ENCODE measurements at regions not wholly inside any gene's neighbourhood (a gene's known extent, or its start where the extent isn't known, plus 50 kb on each side); places are given as distances from the start of the nearest gene placed in this dataset.
A peak's percentile ranks its signal among the peaks of the same experiment; 100 is the strongest.

DNA sequence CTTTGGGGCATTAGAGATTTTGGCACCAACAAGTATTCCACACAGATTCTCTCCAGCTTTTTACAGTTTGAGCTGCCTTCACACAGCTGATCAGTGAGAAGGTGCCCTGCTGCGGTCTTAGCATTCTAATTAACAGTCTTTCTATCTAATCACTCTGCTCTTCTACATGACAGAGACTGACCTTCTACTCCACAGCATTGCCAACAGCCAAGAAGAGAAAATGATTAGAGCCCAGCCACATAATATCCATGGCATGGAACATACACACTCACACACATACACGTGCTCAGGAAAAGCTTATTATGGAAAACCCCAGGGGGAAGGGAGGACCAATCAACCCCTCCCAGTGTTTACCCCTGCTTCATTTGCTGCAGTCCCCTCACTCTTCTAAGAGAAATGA is 76.1 kb upstream of the PPP2R3A start:
- in situ Hi-C loops (cut with MboI; ENCODE audit: low pct_ligation_motif_present in 1 of 4, low pct_unique_long_range_greater_than_20kb in 1 of 4, low sequenced_read_pairs in 3 of 4) = loop anchor here (25.0 kb wide), 2 partner anchors 1102 to 1277 kb away; partner anchors contain the start of gene EPHB1 (in 3 of the 4)
- no peaks in the 10 kb centered on the region for H3K9me3 ChIP-seq
- H3K4me1 ChIP-seq = no peaks in the 10 kb centered on the region
- 60 to 75% methylated on average over 2 of the region's 2 CpGs for WGBS, 2 donors (ENCODE audit: low coverage in 1 of 2)
- H3K27ac ChIP-seq = no peak overlapping the region
- H3K4me3 ChIP-seq = no peak overlapping the region
- intact Hi-C loops (cut with DNase I; ENCODE audit: low total_unique reads) = no loop called here
- TF ChIP-seq, protein P1, sequence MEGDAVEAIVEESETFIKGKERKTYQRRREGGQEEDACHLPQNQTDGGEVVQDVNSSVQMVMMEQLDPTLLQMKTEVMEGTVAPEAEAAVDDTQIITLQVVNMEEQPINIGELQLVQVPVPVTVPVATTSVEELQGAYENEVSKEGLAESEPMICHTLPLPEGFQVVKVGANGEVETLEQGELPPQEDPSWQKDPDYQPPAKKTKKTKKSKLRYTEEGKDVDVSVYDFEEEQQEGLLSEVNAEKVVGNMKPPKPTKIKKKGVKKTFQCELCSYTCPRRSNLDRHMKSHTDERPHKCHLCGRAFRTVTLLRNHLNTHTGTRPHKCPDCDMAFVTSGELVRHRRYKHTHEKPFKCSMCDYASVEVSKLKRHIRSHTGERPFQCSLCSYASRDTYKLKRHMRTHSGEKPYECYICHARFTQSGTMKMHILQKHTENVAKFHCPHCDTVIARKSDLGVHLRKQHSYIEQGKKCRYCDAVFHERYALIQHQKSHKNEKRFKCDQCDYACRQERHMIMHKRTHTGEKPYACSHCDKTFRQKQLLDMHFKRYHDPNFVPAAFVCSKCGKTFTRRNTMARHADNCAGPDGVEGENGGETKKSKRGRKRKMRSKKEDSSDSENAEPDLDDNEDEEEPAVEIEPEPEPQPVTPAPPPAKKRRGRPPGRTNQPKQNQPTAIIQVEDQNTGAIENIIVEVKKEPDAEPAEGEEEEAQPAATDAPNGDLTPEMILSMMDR (IDR thresholded peaks at IDR 0.05) = no peak
- TF ChIP-seq POLR2AphosphoS5 (IDR thresholded peaks at IDR 0.05) = no peak
- TF ChIP-seq POLR2A (IDR thresholded peaks at IDR 0.05) = no peak
- no peak for TF ChIP-seq EP300 (IDR thresholded peaks at IDR 0.05; ENCODE audit: low read depth)
- H3K36me3 ChIP-seq = no peaks in the 10 kb centered on the region
- no peaks in the 10 kb centered on the region for H3K27me3 ChIP-seq
- DNase-seq = no peak

DNA sequence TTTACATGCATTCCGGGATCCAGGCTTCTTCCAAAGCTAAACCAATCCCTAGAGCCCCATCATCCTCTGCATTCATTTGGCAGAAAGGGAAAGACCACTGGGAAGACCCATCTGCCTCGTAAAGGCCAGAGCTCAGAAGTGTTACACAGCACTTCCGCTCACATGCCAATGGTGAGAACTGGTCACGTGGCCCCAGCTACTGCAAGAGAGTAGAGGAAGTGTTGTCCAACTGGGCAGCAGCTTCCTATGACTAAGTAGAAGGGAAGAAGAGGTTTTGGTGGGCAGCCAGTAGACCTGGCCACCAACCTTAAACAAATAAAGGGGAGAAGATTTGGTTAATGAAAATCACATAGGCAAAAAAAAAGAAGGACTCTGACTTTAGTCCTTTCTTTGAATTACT is 74.4 kb upstream of the PPP2R3A start:
- Histone ChIP-seq H3K4me1 (no peaks in the 10 kb centered on the region), H3K36me3 (no peaks in the 10 kb centered on the region), H3K27me3 (no peaks in the 10 kb centered on the region), H3K27ac (no peak overlapping the region), H3K4me3 (no peak overlapping the region), H3K9me3 (no peaks in the 10 kb centered on the region)
- no peak for TF ChIP-seq POLR2A (IDR thresholded peaks at IDR 0.05)
- no peak for TF ChIP-seq POLR2AphosphoS5 (IDR thresholded peaks at IDR 0.05)
- TF ChIP-seq, protein P1 (IDR thresholded peaks at IDR 0.05) = no peak
- TF ChIP-seq EP300 (IDR thresholded peaks at IDR 0.05; ENCODE audit: low read depth) = no peak
- in situ Hi-C loops (cut with MboI; ENCODE audit: low pct_ligation_motif_present in 1 of 4, low pct_unique_long_range_greater_than_20kb in 1 of 4, low sequenced_read_pairs in 3 of 4) (loop anchor here (10.0 to 25.0 kb wide), 3 partner anchors 1104 to 1296 kb away; partner anchors contain the start of gene EPHB1 (in 3 of the 4)), intact Hi-C loops (cut with DNase I; ENCODE audit: low total_unique reads) (loop anchor here (10.0 kb wide), 1 partner anchor 1096 kb away; the partner anchor contains the start of gene EPHB1)
- WGBS, 2 donors (ENCODE audit: low coverage in 1 of 2) = 75 to 80% methylated on average over 1 to 4 of the region's 4 CpGs
- DNase-seq = no peak

DNA sequence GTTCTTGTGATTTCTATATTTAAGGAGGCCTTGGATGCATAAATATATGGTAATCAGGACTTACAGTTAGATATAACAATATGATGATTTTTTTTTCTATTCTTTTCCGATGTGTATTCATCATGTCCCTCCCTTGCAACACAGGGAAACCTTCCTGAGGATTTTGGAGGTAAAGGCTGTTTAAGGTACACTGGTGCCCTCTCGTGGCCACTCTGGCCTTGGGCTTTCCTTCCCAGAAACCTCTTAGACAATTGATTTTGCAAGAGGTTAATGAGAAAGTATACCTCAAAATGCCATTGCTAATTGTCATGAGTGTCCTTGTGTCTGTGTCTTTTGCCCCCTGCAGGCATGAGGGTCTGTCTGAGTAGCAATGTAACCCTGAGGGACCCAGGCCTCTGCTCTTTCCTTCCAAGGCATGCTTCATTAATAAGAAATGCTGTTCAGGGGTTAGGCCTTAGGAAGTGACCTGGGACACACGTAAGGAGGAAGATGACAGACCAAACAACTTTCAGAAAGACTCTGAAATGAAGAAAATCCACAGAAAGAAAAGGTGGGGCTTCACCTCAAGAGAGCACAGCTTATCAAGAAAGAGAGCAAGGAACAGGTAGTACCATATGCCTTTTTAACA is 70.3 kb upstream of the PPP2R3A start:
- intact Hi-C loops (cut with DNase I; ENCODE audit: low total_unique reads) (loop anchor here (2.0 to 10.0 kb wide), 3 partner anchors 1100 to 1433 kb away; partner anchors contain the start of gene EPHB1), in situ Hi-C loops (cut with MboI; ENCODE audit: low pct_ligation_motif_present in 1 of 4, low pct_unique_long_range_greater_than_20kb in 1 of 4, low sequenced_read_pairs in 3 of 4) (loop anchor here (10.0 to 25.0 kb wide), 3 partner anchors 1108 to 1300 kb away; partner anchors contain the start of gene EPHB1 (in 3 of the 4))
- Histone ChIP-seq H3K4me3 (no peak overlapping the region), H3K36me3 (no peaks in the 10 kb centered on the region), H3K27ac (no peak overlapping the region), H3K9me3 (no peaks in the 10 kb centered on the region), H3K4me1 (no peaks in the 10 kb centered on the region), H3K27me3 (no peaks in the 10 kb centered on the region)
- DNase-seq = peak; percentile 70
- TF ChIP-seq, protein P1 (IDR thresholded peaks at IDR 0.05) = peak; percentile 70 to 77 (median 75)
- no peak for TF ChIP-seq POLR2AphosphoS5 (IDR thresholded peaks at IDR 0.05)
- 20 to 54% methylated on average over 1 to 3 of the region's 3 CpGs for WGBS, 2 donors (ENCODE audit: low coverage in 1 of 2)

DNA sequence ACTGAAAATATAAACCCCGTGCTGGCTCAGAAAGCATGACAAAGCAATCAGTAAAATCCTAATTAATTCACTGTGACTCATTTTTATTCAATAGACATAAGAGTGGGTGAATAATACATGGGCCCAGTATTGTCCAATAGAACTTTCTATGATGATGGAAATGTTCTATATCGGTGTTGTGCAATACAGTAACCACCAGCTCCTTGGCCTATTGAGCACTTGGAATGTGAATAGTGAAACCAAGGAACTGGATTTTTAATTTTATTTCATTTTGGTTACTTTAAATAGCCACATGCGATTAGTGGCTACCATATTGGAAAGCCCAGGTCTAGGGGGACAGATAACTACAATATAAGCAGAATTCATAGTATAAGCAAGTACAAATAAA is 69.8 kb upstream of the PPP2R3A start:
- in situ Hi-C loops (cut with MboI; ENCODE audit: low pct_ligation_motif_present in 1 of 4, low pct_unique_long_range_greater_than_20kb in 1 of 4, low sequenced_read_pairs in 3 of 4) = loop anchor here (10.0 to 25.0 kb wide), 3 partner anchors 1108 to 1301 kb away; partner anchors contain the start of gene EPHB1 (in 3 of the 4)
- H3K9me3 ChIP-seq = no peaks in the 10 kb centered on the region
- H3K4me3 ChIP-seq = no peak overlapping the region
- no peak for TF ChIP-seq POLR2A (IDR thresholded peaks at IDR 0.05)
- TF ChIP-seq EP300 (IDR thresholded peaks at IDR 0.05; ENCODE audit: low read depth) = no peak
- TF ChIP-seq POLR2AphosphoS5 (IDR thresholded peaks at IDR 0.05) = no peak
- TF ChIP-seq, protein P1 (IDR thresholded peaks at IDR 0.05) = no peak
- H3K27ac ChIP-seq = no peak overlapping the region
- no peaks in the 10 kb centered on the region for H3K4me1 ChIP-seq
- H3K36me3 ChIP-seq = no peaks in the 10 kb centered on the region
- 83 to 94% methylated on average over 2 to 3 of the region's 3 CpGs for WGBS, 2 donors (ENCODE audit: low coverage in 1 of 2)
- no peak for DNase-seq
- no peaks in the 10 kb centered on the region for H3K27me3 ChIP-seq
- intact Hi-C loops (cut with DNase I; ENCODE audit: low total_unique reads) = loop anchor here (2.0 to 10.0 kb wide), 3 partner anchors 1101 to 1433 kb away; partner anchors contain the start of gene EPHB1
